PC-3 (cell line): ENCODE measurements at regions not wholly inside any gene's neighbourhood (a gene's known extent, or its start where the extent isn't known, plus 50 kb on each side); places are given as distances from the start of the nearest gene placed in this dataset.
A peak's percentile ranks its signal among the peaks of the same experiment; 100 is the strongest.

ENCODE experiments used
- ATAC-seq: fragments of 200-7000 bp; cut with Tn5 transposase; 2 replicates; pipeline ENCODE4 v1.9.1; 2020; ENCODE audit warnings: mild to moderate bottlenecking, moderate library complexity
- BruUV-seq: library from RNA; stranded (reverse); fragments of 400-500 nt; replicated peaks from 2 replicates; lab custom pipeline; 2021; lab: Mats Ljungman, UMichigan
- CTCF ChIA-PET: fragments of 300-600 bp; sonication (Branson Sonifier 250); formaldehyde crosslinking; loops from one replicate; lab custom pipeline; 2022; ENCODE audit warnings: antibody characterized with exemption; lab: Charles Lee
- POLR2A ChIA-PET: fragments of 300-600 bp; sonication (Branson Sonifier 250); formaldehyde crosslinking; loops from one replicate; lab custom pipeline; 2022; ENCODE audit warnings: antibody characterized with exemption; ENCODE audit not compliant: unreplicated experiment; lab: Charles Lee
- DNase-seq: peaks from one replicate; pipeline ENCODE4 v3.0.0-alpha.2; 2015
- H2AFZ ChIP-seq: fragments of 300-600 bp; sonication (generic); 2 replicates; pipeline ENCODE4 v1.6.0; 2016; ENCODE audit warnings: antibody characterized with exemption, low read length
- H3F3A ChIP-seq: fragments of 300-600 bp; sonication (generic); one replicate; pipeline ENCODE4 v1.6.0; 2017; ENCODE audit warnings: antibody characterized with exemption, low read length, control low read depth, mild to moderate bottlenecking; ENCODE audit not compliant: unreplicated experiment
- H3K27ac ChIP-seq: fragments of 300-600 bp; sonication (generic); 2 replicates; pipeline ENCODE4 v1.5.1; 2016; ENCODE audit warnings: mild to moderate bottlenecking, low read length
- H3K27me3 ChIP-seq: fragments of 300-600 bp; sonication (generic); 2 replicates; pipeline ENCODE4 v1.6.1; 2016; ENCODE audit warnings: low read length, mixed read lengths
- H3K36me3 ChIP-seq: fragments of 300-600 bp; sonication (generic); 2 replicates; pipeline ENCODE4 v1.6.1; 2016; ENCODE audit warnings: low read depth, mixed run types, low read length, mixed read lengths
- H3K4me1 ChIP-seq: fragments of 300-600 bp; sonication (generic); 2 replicates; pipeline ENCODE4 v1.5.1; 2016; ENCODE audit warnings: low read length; ENCODE audit not compliant: insufficient read depth
- H3K4me2 ChIP-seq: fragments of 300-600 bp; sonication (generic); 2 replicates; pipeline ENCODE4 v1.6.0; 2016; ENCODE audit warnings: low read length
- H3K4me3 ChIP-seq: fragments of 300-600 bp; sonication (generic); 2 replicates; pipeline ENCODE4 v1.5.1; 2016; ENCODE audit warnings: mild to moderate bottlenecking, low read length, mixed read lengths
- H3K79me2 ChIP-seq: fragments of 300-600 bp; sonication (generic); 2 replicates; pipeline ENCODE4 v1.6.1; 2017; ENCODE audit warnings: low read length, mixed read lengths
- H3K9ac ChIP-seq: fragments of 300-600 bp; sonication (generic); 2 replicates; pipeline ENCODE4 v1.6.0; 2016; ENCODE audit warnings: mild to moderate bottlenecking, low read length
- H3K9me2 ChIP-seq: fragments of 300-600 bp; sonication (generic); replicated peaks from 2 replicates; pipeline ENCODE4 v1.6.1; 2016; ENCODE audit warnings: mixed run types, low read length, mixed read lengths
- H3K9me3 ChIP-seq: fragments of 300-600 bp; sonication (generic); 2 replicates; pipeline ENCODE4 v1.6.1; 2016; ENCODE audit warnings: low read length, mixed read lengths
- H4K20me1 ChIP-seq: fragments of 300-600 bp; sonication (generic); 2 replicates; pipeline ENCODE4 v1.6.1; 2016; ENCODE audit warnings: low read length, mixed read lengths
- EZH2 ChIP-seq: fragments of 300-600 bp; sonication (generic); IDR thresholded peaks from one replicate; pipeline ENCODE4 v1.6.1; 2017; ENCODE audit warnings: antibody characterized with exemption, mild to moderate bottlenecking, low read length; ENCODE audit not compliant: unreplicated experiment
- EZH2phosphoT487 ChIP-seq: fragments of 300-600 bp; sonication (generic); IDR thresholded peaks from 2 replicates; pipeline ENCODE4 v1.6.1; 2018; ENCODE audit warnings: mild to moderate bottlenecking, antibody characterized with exemption, low read length, borderline replicate concordance
- intact Hi-C: fragments of 100-400 bp; cut with micrococcal nuclease; formaldehyde crosslinking; loops from 2 replicates; pipeline ENCODE4 v1.9.0; 2023
- TF ChIP-seq, protein P1 (sequence below): fragments of 300-600 bp; sonication (generic); conservative IDR thresholded peaks from 2 replicates; pipeline ENCODE4 v1.5.1; 2017; ENCODE audit warnings: antibody characterized with exemption, low read depth, mild to moderate bottlenecking, low read length

DNA sequence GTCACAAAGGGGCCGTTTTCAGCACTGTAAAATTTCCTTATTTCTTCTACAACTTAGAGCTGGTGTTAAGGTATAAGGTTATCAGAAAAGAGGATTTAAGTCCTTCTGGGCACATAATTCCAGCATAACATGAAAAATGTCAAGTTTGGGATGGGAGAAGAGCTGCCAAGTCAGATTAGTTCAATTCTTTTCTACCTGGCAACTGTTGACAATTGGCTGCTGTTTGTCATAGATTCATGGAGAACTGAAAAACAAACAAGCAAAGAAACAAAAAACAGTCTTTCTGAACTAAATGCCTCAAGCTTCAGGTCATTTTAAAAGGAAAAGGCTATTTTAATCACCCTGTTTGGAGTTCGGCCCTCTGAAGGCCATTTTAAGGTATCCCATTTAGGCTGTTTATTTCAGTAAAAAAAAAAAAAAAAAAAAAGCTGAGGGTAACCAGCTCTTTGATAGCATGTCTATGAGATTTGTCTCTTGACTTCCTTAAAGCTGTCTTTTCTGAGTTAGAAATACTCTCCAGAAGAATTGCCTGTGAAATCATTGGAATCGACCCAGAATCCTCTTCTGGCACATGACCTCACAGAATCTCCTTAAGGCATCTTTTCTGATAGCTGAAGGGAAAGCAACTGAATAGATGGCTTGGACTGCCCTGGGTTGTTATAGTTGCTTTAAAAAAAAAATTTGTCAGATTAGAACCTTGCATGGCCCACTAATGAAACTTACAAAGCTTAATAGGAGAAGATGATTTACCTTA lies 173.3 kb downstream of the SEMA6D start:
- Histone ChIP-seq H2AFZ (no peak overlapping the region), H3F3A (no peaks in the 10 kb centered on the region), H3K4me1 (peaks cover 8% of the 10 kb centered on the region; the same call in 1 of the 2 replicates), H3K36me3 (no peaks in the 10 kb centered on the region), H3K9me2 (no peaks in the 10 kb centered on the region), H3K27ac (no peak overlapping the region), H4K20me1 (no peaks in the 10 kb centered on the region), H3K79me2 (no peaks in the 10 kb centered on the region), H3K27me3 (no peaks in the 10 kb centered on the region), H3K9ac (no peak overlapping the region), H3K4me2 (no peak overlapping the region), H3K4me3 (no peak overlapping the region), H3K9me3 (no peaks in the 10 kb centered on the region)
- DNase-seq (no peak), ATAC-seq (no peak)
- BruUV-seq, result no TSS peak
- POLR2A ChIA-PET, result no interaction called here
- CTCF ChIA-PET, result no interaction called here
- intact Hi-C loops, result no loop called here
- TF ChIP-seq, protein P1, sequence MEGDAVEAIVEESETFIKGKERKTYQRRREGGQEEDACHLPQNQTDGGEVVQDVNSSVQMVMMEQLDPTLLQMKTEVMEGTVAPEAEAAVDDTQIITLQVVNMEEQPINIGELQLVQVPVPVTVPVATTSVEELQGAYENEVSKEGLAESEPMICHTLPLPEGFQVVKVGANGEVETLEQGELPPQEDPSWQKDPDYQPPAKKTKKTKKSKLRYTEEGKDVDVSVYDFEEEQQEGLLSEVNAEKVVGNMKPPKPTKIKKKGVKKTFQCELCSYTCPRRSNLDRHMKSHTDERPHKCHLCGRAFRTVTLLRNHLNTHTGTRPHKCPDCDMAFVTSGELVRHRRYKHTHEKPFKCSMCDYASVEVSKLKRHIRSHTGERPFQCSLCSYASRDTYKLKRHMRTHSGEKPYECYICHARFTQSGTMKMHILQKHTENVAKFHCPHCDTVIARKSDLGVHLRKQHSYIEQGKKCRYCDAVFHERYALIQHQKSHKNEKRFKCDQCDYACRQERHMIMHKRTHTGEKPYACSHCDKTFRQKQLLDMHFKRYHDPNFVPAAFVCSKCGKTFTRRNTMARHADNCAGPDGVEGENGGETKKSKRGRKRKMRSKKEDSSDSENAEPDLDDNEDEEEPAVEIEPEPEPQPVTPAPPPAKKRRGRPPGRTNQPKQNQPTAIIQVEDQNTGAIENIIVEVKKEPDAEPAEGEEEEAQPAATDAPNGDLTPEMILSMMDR, result no peak
- TF ChIP-seq EZH2phosphoT487 (no peak), EZH2 (no peak)

DNA sequence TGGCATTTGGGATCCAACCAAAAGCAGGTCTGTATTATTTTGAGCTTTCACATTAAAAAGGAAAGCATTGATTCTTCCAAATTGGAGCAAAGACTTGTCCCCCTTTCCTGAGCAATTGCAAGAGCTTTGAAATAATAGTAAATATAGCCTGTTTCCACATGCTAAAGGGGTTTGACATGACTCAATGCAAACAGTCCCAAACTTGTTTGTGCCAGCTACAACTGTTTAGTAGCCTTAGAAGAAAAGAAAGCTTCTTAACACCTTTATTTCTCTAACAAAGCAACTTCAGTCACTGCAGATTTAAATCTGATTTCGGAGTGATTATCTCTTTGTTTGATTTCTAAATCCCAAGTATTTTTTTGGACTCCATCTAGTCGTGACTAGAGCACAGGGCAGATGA lies 180.2 kb downstream of the SEMA6D start:
- Histone ChIP-seq H3K27ac (no peak overlapping the region), H3K9ac (no peak overlapping the region), H3K79me2 (no peaks in the 10 kb centered on the region), H3K4me2 (no peak overlapping the region), H3K27me3 (no peaks in the 10 kb centered on the region), H3K9me2 (no peaks in the 10 kb centered on the region), H3K9me3 (no peaks in the 10 kb centered on the region), H4K20me1 (no peaks in the 10 kb centered on the region), H3K36me3 (no peaks in the 10 kb centered on the region), H3K4me1 (peaks cover 15% of the 10 kb centered on the region; the same call in 1 of the 2 replicates), H2AFZ (no peak overlapping the region), H3K4me3 (no peak overlapping the region), H3F3A (no peaks in the 10 kb centered on the region)
- DNase-seq (peak; percentile 20), ATAC-seq (peak; percentile 49)
- TF ChIP-seq EZH2phosphoT487 (no peak), EZH2 (no peak)
- TF ChIP-seq, protein P1, result no peak
- ChIA-PET POLR2A (no interaction called here), CTCF (no interaction called here)
- BruUV-seq, result no TSS peak
- intact Hi-C loops, result no loop called here

DNA sequence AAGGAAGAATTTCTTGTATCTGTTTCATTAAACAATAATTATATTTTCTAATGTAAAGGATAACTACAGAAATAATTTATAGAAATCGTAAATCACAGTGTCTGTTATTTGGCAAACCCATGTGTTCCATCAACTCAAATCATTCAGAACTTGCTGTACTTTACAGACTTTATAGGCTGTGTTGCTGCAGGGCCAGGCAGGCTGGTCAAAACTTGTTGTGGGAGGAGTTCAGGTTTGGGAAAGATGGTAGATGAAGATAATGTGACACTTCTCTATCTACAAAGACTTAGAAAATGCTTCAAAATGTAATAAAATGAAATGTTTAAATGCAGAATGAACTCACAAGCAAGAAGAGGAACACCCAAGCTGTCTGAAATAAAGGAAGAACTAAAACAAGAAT lies 183.4 kb downstream of the SEMA6D start:
- H2AFZ ChIP-seq, result no peak overlapping the region
- DNase-seq (no peak), ATAC-seq (no peak)
- no peaks in the 10 kb centered on the region for H3K27me3 ChIP-seq
- H3K4me1 ChIP-seq, result peaks cover 12% of the 10 kb centered on the region; the same call in 1 of the 2 replicates
- H3K79me2 ChIP-seq, result no peaks in the 10 kb centered on the region
- H3K9me3 ChIP-seq, result no peaks in the 10 kb centered on the region
- POLR2A ChIA-PET, result no interaction called here
- no peaks in the 10 kb centered on the region for H3K9me2 ChIP-seq
- intact Hi-C loops, result loop anchor here (10.0 kb wide), 1 partner anchor 126 kb away; no protein-coding TSS in a partner anchor
- no peak overlapping the region for H3K4me3 ChIP-seq
- no peak overlapping the region for H3K27ac ChIP-seq
- no TSS peak for BruUV-seq
- no peaks in the 10 kb centered on the region for H3F3A ChIP-seq
- TF ChIP-seq, protein P1, result no peak
- TF ChIP-seq EZH2phosphoT487 (no peak), EZH2 (no peak)
- CTCF ChIA-PET, result no interaction called here
- no peak overlapping the region for H3K4me2 ChIP-seq
- no peaks in the 10 kb centered on the region for H4K20me1 ChIP-seq
- no peak overlapping the region for H3K9ac ChIP-seq
- no peaks in the 10 kb centered on the region for H3K36me3 ChIP-seq
